Esophagus muscularis mucosa (tissue), 4 donors: ENCODE measurements at regions not wholly inside any gene's neighbourhood (a gene's known extent, or its start where the extent isn't known, plus 50 kb on each side); places are given as distances from the start of the nearest gene placed in this dataset.

Experiments used
- DNase-seq: peaks from one replicate; pipeline ENCODE4 v3.0.0-alpha.2; 2017; ENCODE audit errors: extremely low spot score
- H3K27ac ChIP-seq, 4 donors: fragments of 200-600 bp; sonication (generic); replicated peaks in 1 of 4; 1 replicate in 3 of 4; 2 replicates in 1 of 4; pipeline ENCODE4 v1.5.1; 2016 to 2019; ENCODE audit warnings: mild to moderate bottlenecking in 1 of 4
- H3K27me3 ChIP-seq, 4 donors: fragments of 200-600 bp; sonication (generic); one replicate each; pipeline versions ENCODE4 v1.5.1 to v1.6.0; 2016 to 2019
- H3K36me3 ChIP-seq, 4 donors: fragments of 200-600 bp; sonication (generic); one replicate each; pipeline ENCODE4 v1.5.1; 2016 to 2019
- H3K4me1 ChIP-seq, 4 donors: fragments of 200-600 bp; sonication (generic); one replicate each; pipeline ENCODE4 v1.5.1; 2016 to 2019
- H3K4me3 ChIP-seq, 4 donors: fragments of 200-600 bp; sonication (generic); 1 replicate in 2 of 4; 2 replicates in 2 of 4; pipeline ENCODE4 v1.5.1; 2016 to 2019; ENCODE audit warnings: mild to moderate bottlenecking in 4 of 4, moderate library complexity in 1 of 4
- H3K9me3 ChIP-seq, 4 donors: fragments of 200-600 bp; sonication (generic); 1 replicate in 3 of 4; 2 replicates in 1 of 4; pipeline ENCODE4 v1.5.1; 2016 to 2019
- CTCF ChIP-seq, 3 experiments: fragments of 200-600 bp in 2 of 3; fragments of 450-650 bp in 1 of 3; sonication (generic) in 2 of 3; IDR thresholded peaks; one replicate each; pipeline ENCODE4 v1.5.1; 2017 to 2019; ENCODE audit warnings: antibody characterized with exemption in 3 of 3, mild to moderate bottlenecking in 2 of 3, moderate library complexity in 1 of 3
- EP300 ChIP-seq: sonication (generic); formaldehyde crosslinking; IDR thresholded peaks from one replicate; pipeline ENCODE4 v1.6.1; 2017; ENCODE audit warnings: antibody characterized with exemption
- POLR2A ChIP-seq: fragments of 450-650 bp; IDR thresholded peaks from one replicate; pipeline ENCODE4 v1.6.1; 2017; ENCODE audit warnings: antibody characterized with exemption, moderate library complexity, mild to moderate bottlenecking, low read depth
- POLR2AphosphoS5 ChIP-seq, 2 donors: sonication (generic); formaldehyde crosslinking; IDR thresholded peaks; one replicate each; pipeline ENCODE4 v1.6.1; 2017; ENCODE audit warnings: antibody characterized with exemption in 2 of 2
- WGBS: methylation state at CpG from one replicate; pipeline ENCODE4 v1.1.5; 2018; 5-methylcytosine and 5-hydroxymethylcytosine counted together
- intact Hi-C: fragments of 100-400 bp; cut with DNase I; formaldehyde crosslinking; loops from one replicate; pipeline ENCODE4 v1.15.1; 2023

- intact Hi-C loops = no loop called here
- Histone ChIP-seq H3K36me3 (no peaks in the 10 kb centered on the region), H3K27ac (no peak overlapping the region), H3K9me3 (peaks cover 0 to 14% (median 0%) of the 10 kb centered on the region in 4 donors), H3K4me3 (no peak overlapping the region), H3K27me3 (no peaks in the 10 kb centered on the region), H3K4me1 (no peaks in the 10 kb centered on the region)
- WGBS = 83% methylated on average over 2 of the region's 2 CpGs
- TF ChIP-seq POLR2AphosphoS5 (IDR thresholded peaks at IDR 0.05) (no peak), EP300 (no peak), POLR2A (no peak), CTCF (IDR thresholded peaks at IDR 0.05) (no peak)
- no peak for DNase-seq
Measured at GRCh38 chr5:53309653-53310052, 170.8 kb upstream of the FST start.

- no peak for DNase-seq
- intact Hi-C loops = no loop called here
- Histone ChIP-seq H3K4me3 (no peak overlapping the region), H3K27ac (no peak overlapping the region), H3K4me1 (no peaks in the 10 kb centered on the region), H3K36me3 (no peaks in the 10 kb centered on the region), H3K27me3 (no peaks in the 10 kb centered on the region), H3K9me3 (peaks cover 0 to 14% (median 0%) of the 10 kb centered on the region in 4 donors)
- TF ChIP-seq POLR2AphosphoS5 (IDR thresholded peaks at IDR 0.05) (no peak), CTCF (IDR thresholded peaks at IDR 0.05) (no peak), POLR2A (no peak), EP300 (no peak)
- WGBS = 91% methylated on average over 2 of the region's 2 CpGs
Measured at GRCh38 chr5:53311681-53312080, 168.7 kb upstream of the FST start.

GRCh38 chr5:53313145-53313544 lies 167.3 kb upstream of the FST start:
- no peak for DNase-seq
- TF ChIP-seq POLR2A (no peak), CTCF (IDR thresholded peaks at IDR 0.05) (no peak), EP300 (no peak), POLR2AphosphoS5 (IDR thresholded peaks at IDR 0.05) (no peak)
- intact Hi-C loops = no loop called here
- no peak overlapping the region for H3K4me3 ChIP-seq
- no peaks in the 10 kb centered on the region for H3K36me3 ChIP-seq
- H3K9me3 ChIP-seq = peaks cover 0 to 11% (median 0%) of the 10 kb centered on the region in 4 donors
- no peak overlapping the region for H3K27ac ChIP-seq
- no peaks in the 10 kb centered on the region for H3K27me3 ChIP-seq
- WGBS = 91% methylated on average over 2 of the region's 2 CpGs
- no peaks in the 10 kb centered on the region for H3K4me1 ChIP-seq

- Histone ChIP-seq H3K27ac (no peak overlapping the region), H3K4me1 (no peaks in the 10 kb centered on the region), H3K9me3 (no peaks in the 10 kb centered on the region), H3K4me3 (no peak overlapping the region), H3K36me3 (no peaks in the 10 kb centered on the region), H3K27me3 (no peaks in the 10 kb centered on the region)
- intact Hi-C loops = no loop called here
- TF ChIP-seq CTCF (IDR thresholded peaks at IDR 0.05) = no peak
- TF ChIP-seq POLR2AphosphoS5 (IDR thresholded peaks at IDR 0.05) = no peak
- TF ChIP-seq POLR2A = no peak
- DNase-seq = no peak
- 55% methylated on average over 2 of the region's 2 CpGs for WGBS
Measured at GRCh38 chr5:53318303-53318702, 162.1 kb upstream of the FST start.

- 88% methylated on average over 5 of the region's 5 CpGs for WGBS
- Histone ChIP-seq H3K4me1 (no peaks in the 10 kb centered on the region), H3K36me3 (no peaks in the 10 kb centered on the region), H3K27me3 (no peaks in the 10 kb centered on the region), H3K9me3 (no peaks in the 10 kb centered on the region), H3K4me3 (no peak overlapping the region), H3K27ac (no peak overlapping the region)
- TF ChIP-seq POLR2A (no peak), EP300 (no peak), POLR2AphosphoS5 (IDR thresholded peaks at IDR 0.05) (no peak)
- intact Hi-C loops = no loop called here
- no peak for DNase-seq
Measured at GRCh38 chr5:53319315-53319714, 161.1 kb upstream of the FST start.
